GM12875 (cell line): ENCODE measurements at regions not wholly inside any gene's neighbourhood (a gene's known extent, or its start where the extent isn't known, plus 50 kb on each side); places are given as distances from the start of the nearest gene placed in this dataset.
A peak's percentile ranks its signal among the peaks of the same experiment; 100 is the strongest.

Experiments used
- H3K4me3 ChIP-seq: one replicate; pipeline ENCODE4 v1.5.1; 2011; ENCODE audit warnings: low read depth, low read length, control low read depth
- CTCF ChIP-seq: IDR thresholded peaks from 2 replicates; pipeline ENCODE4 v1.5.1; 2011; ENCODE audit warnings: low read depth, mild to moderate bottlenecking, control low read depth, inconsistent platforms, low read length, moderate library complexity, borderline replicate concordance; ENCODE audit not compliant: insufficient read depth

- TF ChIP-seq CTCF: no peak
- H3K4me3 ChIP-seq: no peak overlapping the region
These were observed 129.9 kb upstream of the MOCS2 start for GRCh38 chr5:53239301-53239990.

GRCh38 chr5:53240661-53241060, 131.1 kb upstream of the MOCS2 start:
- H3K4me3 ChIP-seq: no peak overlapping the region
- no peak for TF ChIP-seq CTCF

- no peak for TF ChIP-seq CTCF
- H3K4me3 ChIP-seq: no peak overlapping the region
These were observed 132.0 kb upstream of the MOCS2 start for GRCh38 chr5:53241572-53241971.

GRCh38 chr5:53243403-53243802, 133.8 kb upstream of the MOCS2 start:
- TF ChIP-seq CTCF: 0 out of 2 replicates have a peak, but pooled peaks have one; percentile 7
- H3K4me3 ChIP-seq: no peak overlapping the region

GRCh38 chr5:53246042-53246836, 136.7 kb upstream of the MOCS2 start:
- no peak overlapping the region for H3K4me3 ChIP-seq
- TF ChIP-seq CTCF: no peak

- no peak for TF ChIP-seq CTCF
These were observed 140.1 kb upstream of the MOCS2 start for GRCh38 chr5:53249529-53250200.

More at GRCh38 chr5:53249529-53250200, 140.1 kb upstream of the MOCS2 start:
- H3K4me3 ChIP-seq: no peak overlapping the region
